C4-2B (cell line): ENCODE measurements at regions not wholly inside any gene's neighbourhood (a gene's known extent, or its start where the extent isn't known, plus 50 kb on each side); places are given as distances from the start of the nearest gene placed in this dataset.

Experiments
- ZFX ChIP-seq: fragments of 450-650 bp; IDR thresholded peaks from 2 replicates; pipeline ENCODE4 v1.6.1; 2017
- TF ChIP-seq, protein P1 (sequence below): fragments of 450-650 bp; conservative IDR thresholded peaks from 2 replicates; pipeline ENCODE4 v1.5.1; 2017; ENCODE audit warnings: mild to moderate bottlenecking

DNA sequence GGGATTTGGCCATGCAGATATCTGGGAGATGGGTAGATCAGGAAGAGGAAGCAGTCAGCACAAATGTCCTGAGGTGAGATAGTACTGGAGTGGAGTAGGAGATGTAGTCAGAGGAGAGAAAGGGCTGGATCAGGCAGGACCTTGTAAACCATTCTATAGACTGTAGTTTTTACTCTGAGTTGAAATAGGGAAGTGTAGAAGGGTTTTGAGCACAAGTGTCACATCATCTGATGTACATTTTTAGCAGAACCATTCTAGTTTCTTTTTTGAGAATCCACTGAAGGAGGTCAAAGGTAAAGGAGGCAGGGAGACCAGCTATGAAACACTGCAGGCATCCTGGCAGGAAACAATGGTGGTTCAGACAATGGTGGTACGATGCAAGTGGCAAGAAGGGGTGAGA lies 194.6 kb upstream of the RRP15 start:
- TF ChIP-seq, protein P1, sequence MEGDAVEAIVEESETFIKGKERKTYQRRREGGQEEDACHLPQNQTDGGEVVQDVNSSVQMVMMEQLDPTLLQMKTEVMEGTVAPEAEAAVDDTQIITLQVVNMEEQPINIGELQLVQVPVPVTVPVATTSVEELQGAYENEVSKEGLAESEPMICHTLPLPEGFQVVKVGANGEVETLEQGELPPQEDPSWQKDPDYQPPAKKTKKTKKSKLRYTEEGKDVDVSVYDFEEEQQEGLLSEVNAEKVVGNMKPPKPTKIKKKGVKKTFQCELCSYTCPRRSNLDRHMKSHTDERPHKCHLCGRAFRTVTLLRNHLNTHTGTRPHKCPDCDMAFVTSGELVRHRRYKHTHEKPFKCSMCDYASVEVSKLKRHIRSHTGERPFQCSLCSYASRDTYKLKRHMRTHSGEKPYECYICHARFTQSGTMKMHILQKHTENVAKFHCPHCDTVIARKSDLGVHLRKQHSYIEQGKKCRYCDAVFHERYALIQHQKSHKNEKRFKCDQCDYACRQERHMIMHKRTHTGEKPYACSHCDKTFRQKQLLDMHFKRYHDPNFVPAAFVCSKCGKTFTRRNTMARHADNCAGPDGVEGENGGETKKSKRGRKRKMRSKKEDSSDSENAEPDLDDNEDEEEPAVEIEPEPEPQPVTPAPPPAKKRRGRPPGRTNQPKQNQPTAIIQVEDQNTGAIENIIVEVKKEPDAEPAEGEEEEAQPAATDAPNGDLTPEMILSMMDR: no peak
- no peak for TF ChIP-seq ZFX
